HL-60 (cell line): ENCODE measurements at regions not wholly inside any gene's neighbourhood (a gene's known extent, or its start where the extent isn't known, plus 50 kb on each side); places are given as distances from the start of the nearest gene placed in this dataset.

ENCODE experiments used
- DNase-seq, 2 experiments: peaks; one replicate each; pipeline ENCODE4 v3.0.0-alpha.2; 2010 to 2020; ENCODE audit warnings: low read depth in 1 of 2, low spot score in 1 of 2
- H3K27ac ChIP-seq: fragments of 250-450 bp; sonication (Bioruptor Pico); replicated peaks from 2 replicates; pipeline ENCODE4 v1.5.1; 2020; ENCODE audit warnings: mild to moderate bottlenecking, moderate library complexity
- H3K27me3 ChIP-seq: fragments of 250-450 bp; sonication (Bioruptor Pico); 2 replicates; pipeline ENCODE4 v1.5.1; 2021; ENCODE audit warnings: mild to moderate bottlenecking, moderate library complexity; ENCODE audit not compliant: insufficient read depth, poor library complexity, severe bottlenecking
- H3K4me3 ChIP-seq: replicated peaks from 2 replicates; pipeline ENCODE4 v1.5.1; 2011; ENCODE audit warnings: mild to moderate bottlenecking, control low read depth, low read length; ENCODE audit not compliant: insufficient read depth
- CTCF ChIP-seq: IDR thresholded peaks from one replicate; pipeline ENCODE4 v1.5.1; 2011; ENCODE audit warnings: low read length, control low read depth, inconsistent platforms; ENCODE audit not compliant: insufficient read depth
- GABPA ChIP-seq: IDR thresholded peaks from 2 replicates; pipeline ENCODE4 v1.6.1; 2012; ENCODE audit warnings: low read depth
- POLR2AphosphoS5 ChIP-seq: IDR thresholded peaks from 2 replicates; pipeline ENCODE4 v1.6.1; 2012; ENCODE audit warnings: low read depth
- REST ChIP-seq: IDR thresholded peaks from 2 replicates; pipeline ENCODE4 v1.6.1; 2012; ENCODE audit warnings: low read depth; ENCODE audit not compliant: insufficient replicate concordance
- SPI1 ChIP-seq: IDR thresholded peaks from 2 replicates; pipeline ENCODE4 v1.6.1; 2012; ENCODE audit warnings: low read depth, mild to moderate bottlenecking, borderline replicate concordance

- no peak overlapping the region for H3K4me3 ChIP-seq
- DNase-seq: no peak
- H3K27ac ChIP-seq: no peak overlapping the region
- TF ChIP-seq POLR2AphosphoS5 (no peak), CTCF (no peak), SPI1 (no peak), REST (no peak), GABPA (no peak)
- H3K27me3 ChIP-seq: no peaks in the 10 kb centered on the region
Observed at GRCh38 chrX:20506739-20507138, 240.0 kb upstream of the RPS6KA3 start.

DNA sequence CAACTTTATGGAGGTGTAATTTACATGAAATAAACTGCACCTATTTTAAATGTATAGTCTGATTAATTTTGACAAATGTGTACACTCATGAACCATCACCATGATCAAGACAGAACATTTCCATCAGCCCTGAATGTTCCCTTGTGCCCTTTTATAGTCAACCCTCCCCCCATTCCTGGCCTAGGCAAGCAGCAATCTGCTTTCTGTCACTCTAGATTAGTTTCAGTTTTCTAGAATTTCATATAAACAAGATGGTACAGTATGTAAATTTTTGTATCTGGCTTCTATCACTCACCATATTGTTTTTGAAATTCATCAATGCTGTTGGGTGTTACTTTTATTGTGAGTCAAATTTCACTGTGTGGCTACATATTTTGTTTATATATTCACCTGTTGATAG is 234.2 kb upstream of the RPS6KA3 start:
- H3K4me3 ChIP-seq: no peak overlapping the region
- DNase-seq: no peak
- no peaks in the 10 kb centered on the region for H3K27me3 ChIP-seq
- no peak overlapping the region for H3K27ac ChIP-seq
- no peak for TF ChIP-seq GABPA
- TF ChIP-seq POLR2AphosphoS5: no peak
- no peak for TF ChIP-seq CTCF
- no peak for TF ChIP-seq REST
- TF ChIP-seq SPI1: no peak

GRCh38 chrX:20500171-20500865 is 233.6 kb upstream of the RPS6KA3 start:
- no peak overlapping the region for H3K27ac ChIP-seq
- H3K27me3 ChIP-seq: no peaks in the 10 kb centered on the region
- H3K4me3 ChIP-seq: no peak overlapping the region
- DNase-seq: no peak
- TF ChIP-seq SPI1 (no peak), CTCF (no peak)

- Histone ChIP-seq H3K4me3 (no peak overlapping the region), H3K27ac (no peak overlapping the region), H3K27me3 (no peaks in the 10 kb centered on the region)
- TF ChIP-seq REST: no peak
- TF ChIP-seq SPI1: no peak
- no peak for TF ChIP-seq GABPA
- TF ChIP-seq POLR2AphosphoS5: no peak
- TF ChIP-seq CTCF: no peak
- no peak for DNase-seq
Observed at GRCh38 chrX:20499763-20500162, 233.1 kb upstream of the RPS6KA3 start.
